Testis (tissue), 2 donors: ENCODE measurements at regions not wholly inside any gene's neighbourhood (a gene's known extent, or its start where the extent isn't known, plus 50 kb on each side); places are given as distances from the start of the nearest gene placed in this dataset.
"Not testable (repeated sequence)": the region's sequence is repeated elsewhere in the genome, so short reads cannot be mapped to it uniquely, and the experiment has no call there.

Source experiments
- DNase-seq: peaks from one replicate; pipeline ENCODE4 v3.0.0-alpha.2; 2019
- H3K27ac ChIP-seq, 2 donors: fragments of 200-600 bp; sonication (generic); one replicate each; pipeline ENCODE4 v1.5.1; 2019
- H3K27me3 ChIP-seq: fragments of 200-600 bp; sonication (generic); one replicate; pipeline ENCODE4 v1.5.1; 2019
- H3K36me3 ChIP-seq: fragments of 200-600 bp; sonication (generic); one replicate; pipeline ENCODE4 v1.5.1; 2017; ENCODE audit warnings: low read depth; ENCODE audit errors: missing control alignments
- H3K4me1 ChIP-seq: fragments of 200-600 bp; sonication (generic); one replicate; pipeline ENCODE4 v1.5.1; 2019
- H3K4me3 ChIP-seq, 2 donors: fragments of 200-600 bp; sonication (generic); one replicate each; pipeline ENCODE4 v1.5.1; 2017 to 2019
- H3K9me3 ChIP-seq: fragments of 200-600 bp; sonication (generic); one replicate; pipeline ENCODE4 v1.5.1; 2017
- CTCF ChIP-seq, 3 experiments: fragments of 450-650 bp in 2 of 3; fragments of 200-600 bp in 1 of 3; sonication (generic) in 1 of 3; IDR thresholded peaks; one replicate each; pipeline ENCODE4 v1.5.1; 2016 to 2019; ENCODE audit warnings: antibody characterized with exemption in 3 of 3, mild to moderate bottlenecking in 2 of 3, moderate library complexity in 1 of 3
- POLR2A ChIP-seq: fragments of 450-650 bp; IDR thresholded peaks from one replicate; pipeline ENCODE4 v1.6.1; 2017; ENCODE audit warnings: antibody characterized with exemption, mild to moderate bottlenecking, moderate library complexity
- WGBS, 2 donors: methylation state at CpG; one replicate each; pipeline ENCODE4 v1.1.5; 2018; 5-methylcytosine and 5-hydroxymethylcytosine counted together
- intact Hi-C: fragments of 100-400 bp; cut with DNase I; formaldehyde crosslinking; loops from one replicate; pipeline ENCODE4 v1.15.1; 2023; ENCODE audit warnings: low total_unique reads

DNA sequence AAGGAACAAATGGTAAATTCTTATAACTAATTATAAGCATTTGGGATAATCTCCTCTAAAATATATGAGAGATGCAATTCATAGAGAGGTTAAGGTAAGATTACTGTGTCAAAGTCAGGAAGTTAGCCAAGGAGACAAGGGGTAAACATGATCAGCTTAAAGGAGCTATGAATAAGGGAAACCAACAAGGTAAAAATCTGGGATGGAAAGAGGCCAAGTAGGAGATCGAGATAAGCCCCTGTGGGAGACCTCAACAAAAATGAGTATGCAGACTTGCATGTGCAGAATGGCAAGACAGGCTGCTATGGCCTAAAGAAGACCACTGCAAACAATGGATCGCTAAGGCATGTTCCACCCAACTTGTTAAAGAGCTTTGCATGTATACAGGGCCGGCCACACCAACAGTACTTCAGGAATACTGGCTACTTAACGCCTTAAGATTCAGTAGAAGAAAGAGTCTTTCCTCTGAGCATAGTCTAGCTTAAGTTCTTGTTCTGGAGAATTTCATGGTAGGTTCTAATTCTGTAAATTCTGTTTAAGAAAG lies 738.6 kb downstream of the GALC start:
- intact Hi-C loops = no loop called here
- Histone ChIP-seq H3K27ac (no peak overlapping the region), H3K27me3 (no peaks in the 10 kb centered on the region), H3K9me3 (no peaks in the 10 kb centered on the region), H3K4me3 (no peak overlapping the region), H3K4me1 (no peaks in the 10 kb centered on the region), H3K36me3 (no peaks in the 10 kb centered on the region)
- 55 to 62% methylated on average over 4 of the region's 4 CpGs for WGBS, 2 donors
- TF ChIP-seq CTCF (IDR thresholded peaks at IDR 0.05) (no peak), POLR2A (no peak)
- DNase-seq = no peak

DNA sequence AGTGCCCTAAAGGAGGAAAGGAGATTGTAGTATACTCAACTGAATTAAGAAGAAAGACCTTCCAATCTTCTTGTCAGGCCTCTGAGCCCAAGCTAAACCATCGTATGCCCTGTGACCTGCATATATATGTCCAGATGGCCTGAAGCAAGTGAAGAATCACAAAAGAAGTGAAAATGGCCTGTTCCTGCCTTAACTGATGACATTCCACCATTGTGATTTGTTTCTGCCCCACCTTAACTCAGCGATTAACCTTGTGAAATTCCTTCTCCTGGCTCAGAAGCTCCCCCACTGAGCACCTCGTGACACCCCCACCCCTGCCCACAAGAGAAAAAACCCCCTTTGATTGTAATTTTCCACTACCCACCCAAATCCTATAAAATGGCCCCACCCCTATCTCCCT lies 739.2 kb downstream of the GALC start:
- H3K27me3 ChIP-seq, H3K9me3 ChIP-seq, H3K4me3 ChIP-seq, DNase-seq, intact Hi-C loops, H3K36me3 ChIP-seq, H3K4me1 ChIP-seq, H3K27ac ChIP-seq: not testable (repeated sequence)
- 76 to 78% methylated on average over 3 of the region's 3 CpGs for WGBS, 2 donors

DNA sequence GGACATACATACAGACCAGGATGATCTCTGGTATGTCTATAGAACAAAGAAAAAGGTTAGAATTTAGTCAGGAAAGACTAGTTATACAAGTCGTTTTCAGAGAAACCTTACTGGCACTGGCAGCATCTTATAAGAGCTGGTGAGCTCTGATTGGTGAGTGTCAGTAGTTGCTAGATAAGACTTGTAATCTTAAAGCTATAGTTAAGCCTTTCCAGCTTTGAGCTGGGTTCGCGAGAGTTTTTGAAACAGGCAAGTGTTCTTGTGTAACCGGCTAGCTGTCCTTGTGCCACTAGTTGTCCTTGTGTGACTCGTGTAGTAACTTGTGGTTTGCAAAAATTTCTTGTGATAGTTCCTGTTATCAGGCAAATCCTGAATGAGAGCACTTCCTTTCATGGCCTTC lies 740.9 kb downstream of the GALC start:
- Histone ChIP-seq H3K4me1 (no peaks in the 10 kb centered on the region), H3K27me3 (no peaks in the 10 kb centered on the region), H3K36me3 (no peaks in the 10 kb centered on the region), H3K4me3 (no peak overlapping the region), H3K27ac (no peak overlapping the region), H3K9me3 (no peaks in the 10 kb centered on the region)
- intact Hi-C loops = no loop called here
- DNase-seq = no peak
- TF ChIP-seq CTCF (IDR thresholded peaks at IDR 0.05) (no peak), POLR2A (no peak)
- 64 to 72% methylated on average over 5 of the region's 5 CpGs for WGBS, 2 donors

- TF ChIP-seq POLR2A (no peak), CTCF (IDR thresholded peaks at IDR 0.05) (no peak)
- no peaks in the 10 kb centered on the region for H3K27me3 ChIP-seq
- H3K4me3 ChIP-seq = no peak overlapping the region
- H3K9me3 ChIP-seq = no peaks in the 10 kb centered on the region
- H3K4me1 ChIP-seq = no peaks in the 10 kb centered on the region
- intact Hi-C loops = no loop called here
- no peak overlapping the region for H3K27ac ChIP-seq
- H3K36me3 ChIP-seq = no peaks in the 10 kb centered on the region
- no peak for DNase-seq
Observed at GRCh38 chr14:87251011-87251410, 742.0 kb downstream of the GALC start.

- no peak overlapping the region for H3K27ac ChIP-seq
- WGBS, 2 donors = 74 to 80% methylated on average over 3 of the region's 3 CpGs
- intact Hi-C loops = no loop called here
- no peaks in the 10 kb centered on the region for H3K27me3 ChIP-seq
- H3K4me3 ChIP-seq = no peak overlapping the region
- DNase-seq = no peak
- no peaks in the 10 kb centered on the region for H3K4me1 ChIP-seq
- H3K9me3 ChIP-seq = no peaks in the 10 kb centered on the region
- TF ChIP-seq CTCF (IDR thresholded peaks at IDR 0.05) (no peak), POLR2A (no peak)
- H3K36me3 ChIP-seq = no peaks in the 10 kb centered on the region
Observed at GRCh38 chr14:87241018-87241768, 751.8 kb downstream of the GALC start.

- H3K9me3 ChIP-seq, H3K4me3 ChIP-seq, H3K27me3 ChIP-seq, DNase-seq, H3K27ac ChIP-seq, H3K36me3 ChIP-seq, H3K4me1 ChIP-seq, intact Hi-C loops: not testable (repeated sequence)
- 51 to 73% methylated on average over 5 of the region's 5 CpGs for WGBS, 2 donors
Observed at GRCh38 chr14:87240319-87240718, 752.7 kb downstream of the GALC start.
